GM12873 (cell line): ENCODE measurements at regions not wholly inside any gene's neighbourhood (a gene's known extent, or its start where the extent isn't known, plus 50 kb on each side); places are given as distances from the start of the nearest gene placed in this dataset.

ENCODE experiments used
- CTCF ChIP-seq: IDR thresholded peaks from 2 replicates; pipeline ENCODE4 v1.5.1; 2012; ENCODE audit warnings: low read depth, mild to moderate bottlenecking, moderate library complexity, low read length, control low read depth; ENCODE audit not compliant: insufficient read depth; ENCODE audit errors: missing control alignments

- no peak for TF ChIP-seq CTCF
Measured at GRCh38 chr11:95650276-95650675, 139.3 kb downstream of the FAM76B start.

- TF ChIP-seq CTCF, result no peak
Measured at GRCh38 chr11:95647871-95648270, 141.7 kb downstream of the FAM76B start.

- no peak for TF ChIP-seq CTCF
Measured at GRCh38 chr11:95647355-95647754, 142.2 kb downstream of the FAM76B start.

GRCh38 chr11:95641495-95641894, 148.1 kb downstream of the FAM76B start:
- TF ChIP-seq CTCF, result no peak

GRCh38 chr11:95638501-95638900, 151.1 kb downstream of the FAM76B start:
- no peak for TF ChIP-seq CTCF

GRCh38 chr11:95625164-95625900, 164.2 kb downstream of the FAM76B start:
- no peak for TF ChIP-seq CTCF

GRCh38 chr11:95616256-95616804, 173.3 kb downstream of the FAM76B start:
- no peak for TF ChIP-seq CTCF
